ENCODE measurements at regions not wholly inside any gene's neighbourhood (a gene's known extent, or its start where the extent isn't known, plus 50 kb on each side); places are given as distances from the start of the nearest gene placed in this dataset.

DNA sequence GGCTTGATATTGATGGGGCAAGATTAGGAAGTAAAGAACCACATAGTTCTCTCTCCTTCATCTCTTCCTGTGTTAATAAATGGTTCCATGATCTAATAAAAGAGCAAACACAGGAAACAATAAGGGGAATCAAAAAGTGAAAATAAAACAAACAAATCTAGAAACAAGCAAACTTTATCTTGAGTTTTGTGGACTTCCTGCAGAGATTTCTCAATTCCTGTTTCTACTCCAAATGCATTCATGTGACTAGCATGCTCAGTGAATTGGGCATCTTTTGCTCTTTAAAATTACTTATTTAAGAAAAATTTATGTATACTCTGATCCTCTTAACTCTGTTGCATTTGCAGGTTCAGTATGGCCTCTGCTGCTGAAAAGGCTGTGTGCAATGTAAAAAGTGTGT lies 682.0 kb downstream of the KCTD8 start:
- no peak for DNase-seq (ENCODE audit: low read depth in 1 of 2, low spot score in 1 of 2)

DNA sequence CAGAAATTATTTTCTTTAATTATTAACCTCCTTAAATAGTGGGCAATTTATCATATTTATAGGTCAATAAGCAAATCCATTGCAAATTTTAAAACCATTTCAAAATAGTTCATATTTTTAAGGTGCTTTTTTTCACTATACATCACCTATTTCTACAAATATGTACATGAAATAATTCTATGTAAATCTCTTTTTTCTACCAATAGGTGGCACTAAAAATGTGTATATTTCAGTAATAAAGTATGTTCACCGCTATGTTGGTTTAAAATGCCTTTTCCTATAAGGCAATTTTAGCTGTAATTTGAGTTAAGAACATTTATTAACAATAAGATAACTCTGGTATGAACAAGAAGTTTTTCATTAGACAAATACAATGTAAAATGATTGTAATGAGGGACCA lies 672.2 kb downstream of the KCTD8 start:
- no peak for DNase-seq (ENCODE audit: low read depth in 1 of 2, low spot score in 1 of 2)

GRCh38 chr4:43778187-43778915 lies 670.3 kb downstream of the KCTD8 start:
- no peak for DNase-seq (ENCODE audit: low read depth in 1 of 2, low spot score in 1 of 2)

DNA sequence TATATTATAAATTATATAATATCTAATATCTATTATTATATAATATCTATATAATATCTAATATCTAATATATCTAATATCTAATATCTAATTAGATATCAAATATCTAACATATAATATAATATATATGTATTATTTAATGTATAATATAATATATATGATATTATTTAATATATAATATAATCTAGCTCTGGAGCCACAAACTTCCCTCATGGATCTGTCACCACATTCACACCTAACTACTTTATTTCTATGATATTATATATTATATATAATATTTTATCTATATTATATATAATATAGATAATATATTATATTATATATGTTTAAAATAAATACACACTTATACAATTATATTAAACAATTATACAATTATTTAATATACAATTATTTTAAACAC lies 667.5 kb downstream of the KCTD8 start:
- no peak for DNase-seq (ENCODE audit: low read depth in 1 of 2, low spot score in 1 of 2)

- DNase-seq (ENCODE audit: low read depth in 1 of 2, low spot score in 1 of 2), result no peak
Observed at GRCh38 chr4:43782391-43782790, 666.2 kb downstream of the KCTD8 start.

- DNase-seq (ENCODE audit: low read depth in 1 of 2, low spot score in 1 of 2), result no peak
Observed at GRCh38 chr4:43816116-43816515, 632.5 kb downstream of the KCTD8 start.

DNA sequence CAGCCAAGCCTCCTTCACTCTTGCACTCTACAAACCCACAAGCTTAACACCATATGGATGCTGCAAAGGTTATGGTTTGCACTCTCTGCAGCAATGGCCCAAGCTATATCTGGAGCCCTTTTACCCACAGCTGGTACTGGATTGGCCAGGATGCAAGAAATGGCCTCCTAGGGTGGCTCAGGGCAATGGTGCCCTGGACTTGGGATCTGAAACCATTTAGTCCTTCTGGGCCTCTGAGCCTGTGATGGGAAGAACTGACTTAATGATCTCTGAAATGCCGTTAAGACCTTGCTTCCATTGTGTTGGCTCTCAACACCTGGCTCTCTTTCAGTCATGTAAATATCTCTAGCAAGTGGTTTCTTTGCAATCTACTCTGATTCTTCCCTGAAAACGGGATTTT lies 626.0 kb downstream of the KCTD8 start:
- no peak for DNase-seq (ENCODE audit: low read depth in 1 of 2, low spot score in 1 of 2)

GRCh38 chr4:43835869-43836268 lies 612.7 kb downstream of the KCTD8 start:
- no peak for DNase-seq (ENCODE audit: low read depth in 1 of 2, low spot score in 1 of 2)

GRCh38 chr4:43837171-43837570 lies 611.4 kb downstream of the KCTD8 start:
- no peak for DNase-seq (ENCODE audit: low read depth in 1 of 2, low spot score in 1 of 2)

DNA sequence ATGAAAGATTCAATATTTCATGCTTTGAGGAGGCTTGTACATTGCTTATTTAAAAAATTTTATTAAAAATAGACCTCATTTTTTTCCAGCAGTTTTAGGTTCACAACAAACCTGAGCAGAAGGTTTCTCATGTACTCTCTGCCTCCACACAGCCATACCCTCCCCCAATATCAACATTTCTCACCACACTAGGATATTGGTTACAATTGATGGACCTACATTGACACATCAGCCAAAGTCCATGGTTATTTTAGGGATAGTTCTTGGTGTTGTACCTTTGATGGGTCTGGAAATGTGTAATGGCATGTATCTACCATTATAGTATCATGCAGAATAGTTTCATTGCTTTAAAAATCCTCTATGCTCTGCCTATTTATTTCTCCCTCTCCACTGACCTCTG lies 611.0 kb downstream of the KCTD8 start:
- DNase-seq (ENCODE audit: low read depth in 1 of 2, low spot score in 1 of 2), result no peak

DNA sequence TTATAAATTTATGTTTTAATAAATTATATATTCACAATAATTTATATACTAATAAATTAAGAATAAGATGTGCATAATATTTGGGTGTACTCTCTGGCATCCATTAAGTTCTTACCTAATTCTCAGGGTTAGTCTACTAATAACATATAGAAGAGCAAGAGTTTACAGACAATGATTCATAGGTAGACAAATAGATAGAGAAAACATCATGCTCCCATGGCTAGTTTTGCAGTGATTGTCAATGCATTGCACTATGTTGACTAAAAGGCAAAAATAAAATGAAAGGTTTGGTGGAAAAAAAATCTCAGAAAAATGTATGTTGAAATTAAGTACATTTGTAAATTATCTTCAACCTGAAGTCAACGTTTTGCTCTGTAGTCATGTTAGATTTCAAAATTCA lies 606.0 kb downstream of the KCTD8 start:
- no peak for DNase-seq (ENCODE audit: low read depth in 1 of 2, low spot score in 1 of 2)

DNA sequence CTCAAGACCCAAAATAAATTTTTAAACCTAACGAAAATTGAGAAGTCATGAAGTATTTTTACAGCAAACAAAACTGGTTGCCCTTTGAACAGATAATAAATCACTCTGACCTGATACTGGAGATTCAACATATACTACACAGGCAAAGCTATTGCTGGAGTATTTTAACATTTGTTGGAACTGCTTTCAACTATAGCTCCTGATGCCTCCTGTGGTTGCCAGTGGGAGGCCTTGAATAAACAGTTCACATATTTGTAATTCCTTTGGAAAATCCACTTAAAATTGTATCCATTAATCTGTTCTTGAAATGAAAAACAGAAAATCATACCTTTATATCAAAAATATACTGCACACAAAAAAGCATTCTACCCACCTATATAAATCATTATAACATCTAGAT lies 605.1 kb downstream of the KCTD8 start:
- DNase-seq (ENCODE audit: low read depth in 1 of 2, low spot score in 1 of 2), result no peak

DNA sequence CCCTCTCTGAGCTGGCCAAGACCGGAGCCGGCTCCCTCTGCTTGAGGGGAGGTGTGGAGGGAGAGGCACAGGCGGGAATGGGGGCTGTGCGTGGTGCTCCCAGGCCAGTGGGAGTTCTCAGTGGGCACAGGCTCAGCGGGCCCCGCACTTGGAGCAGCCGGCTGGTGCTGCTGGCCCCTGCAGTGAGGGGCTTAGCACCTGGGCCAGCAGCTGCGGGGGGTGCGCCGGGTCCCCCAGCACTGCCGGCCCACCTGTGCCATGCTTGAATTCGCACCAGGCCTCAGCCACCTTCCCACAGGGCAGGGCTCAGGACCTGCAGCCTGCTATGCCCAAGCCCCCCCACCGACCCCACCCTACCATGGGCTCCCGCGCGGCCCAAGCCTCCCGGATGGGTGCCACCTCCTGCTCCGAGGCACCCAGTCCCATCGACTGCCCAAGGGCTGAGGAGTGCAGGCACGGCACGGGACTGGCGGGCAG lies 602.5 kb downstream of the KCTD8 start:
- DNase-seq (ENCODE audit: low read depth in 1 of 2, low spot score in 1 of 2), result no peak

DNA sequence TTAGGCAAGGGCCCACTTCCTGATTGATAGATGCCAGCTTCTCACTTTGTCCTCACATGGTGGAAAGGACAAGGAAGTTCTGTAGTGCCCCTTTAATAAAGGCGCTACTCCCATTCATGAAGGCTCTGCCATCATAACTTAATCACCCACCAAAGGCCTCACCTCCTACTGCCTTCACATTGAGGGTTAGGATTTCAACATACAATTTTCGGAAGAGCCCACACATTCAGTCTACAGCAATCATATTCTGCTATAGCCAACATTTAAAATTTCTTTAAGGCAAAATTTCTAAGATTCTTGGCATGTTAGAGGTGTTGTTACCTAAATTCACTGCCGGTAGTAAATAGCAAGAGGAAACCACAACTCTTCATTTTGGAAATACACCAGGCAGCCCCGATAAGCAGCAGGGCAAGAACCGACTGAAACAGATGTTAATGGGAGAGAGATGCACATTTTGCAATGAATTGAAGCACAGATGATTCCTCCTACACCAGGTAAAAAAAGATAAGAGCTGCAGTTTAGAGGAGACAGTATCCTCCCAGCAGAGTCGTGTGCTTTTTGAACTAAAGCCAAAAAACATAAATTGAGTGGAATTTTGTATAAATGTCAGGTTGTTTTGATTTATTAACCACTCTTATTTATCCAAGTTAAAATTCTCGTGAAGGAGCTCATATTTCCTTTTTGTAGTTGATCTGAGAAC lies 594.9 kb downstream of the KCTD8 start:
- DNase-seq (ENCODE audit: low read depth in 1 of 2, low spot score in 1 of 2), result no peak

- DNase-seq (ENCODE audit: low read depth in 1 of 2, low spot score in 1 of 2), result no peak
Observed at GRCh38 chr4:43855283-43855682, 593.3 kb downstream of the KCTD8 start.

GRCh38 chr4:43864616-43865146 lies 583.9 kb downstream of the KCTD8 start:
- no peak for DNase-seq (ENCODE audit: low read depth in 1 of 2, low spot score in 1 of 2)

- DNase-seq (ENCODE audit: low read depth in 1 of 2, low spot score in 1 of 2), result no peak
Observed at GRCh38 chr4:43867908-43868307, 580.7 kb downstream of the KCTD8 start.

DNA sequence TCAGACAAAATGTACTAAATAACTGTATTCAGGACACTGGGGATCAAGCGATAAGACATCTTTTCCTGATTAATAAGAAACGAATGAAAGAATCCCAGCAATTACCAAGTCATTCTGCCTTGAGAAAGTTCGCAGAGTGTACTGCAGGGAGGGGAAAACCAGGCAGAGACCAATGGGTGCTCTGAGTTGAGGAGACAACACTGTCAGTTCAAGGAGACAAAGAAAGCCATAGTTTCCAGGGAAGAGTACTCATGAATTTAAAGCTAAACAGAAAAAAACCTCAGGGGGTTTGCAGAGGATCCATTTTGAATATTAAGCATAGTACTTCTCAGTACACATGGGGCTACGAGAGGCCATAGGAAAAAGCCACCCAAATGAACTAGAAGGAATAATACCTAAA lies 573.0 kb downstream of the KCTD8 start:
- DNase-seq (ENCODE audit: low read depth in 1 of 2, low spot score in 1 of 2), result no peak

- no peak for DNase-seq (ENCODE audit: low read depth in 1 of 2, low spot score in 1 of 2)
Observed at GRCh38 chr4:43882470-43882869, 566.1 kb downstream of the KCTD8 start.

- no peak for DNase-seq (ENCODE audit: low read depth in 1 of 2, low spot score in 1 of 2)
Observed at GRCh38 chr4:43886196-43886595, 562.4 kb downstream of the KCTD8 start.

GRCh38 chr4:43898836-43899235 lies 549.8 kb downstream of the KCTD8 start:
- DNase-seq (ENCODE audit: low read depth in 1 of 2, low spot score in 1 of 2), result no peak

DNA sequence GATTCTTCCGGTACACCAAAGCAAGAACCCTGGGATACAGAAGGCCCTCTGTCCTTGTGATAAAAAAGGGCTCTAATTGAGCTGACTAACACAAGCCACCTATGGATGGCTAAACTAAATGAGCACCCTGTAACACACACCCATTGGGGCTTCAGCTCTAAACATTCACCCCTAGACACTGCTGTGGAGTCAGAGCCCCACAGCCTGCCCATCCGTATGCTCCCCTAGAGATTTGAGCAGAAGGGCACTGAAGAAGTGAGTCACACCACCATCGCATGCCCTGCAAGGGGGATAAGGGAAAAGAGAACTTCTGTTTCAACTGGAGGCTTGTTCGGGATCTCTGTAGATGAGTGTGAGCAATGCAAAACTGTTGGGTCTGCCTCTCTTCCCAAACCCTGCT lies 545.2 kb downstream of the KCTD8 start:
- DNase-seq (ENCODE audit: low read depth in 1 of 2, low spot score in 1 of 2), result no peak

GRCh38 chr4:43918377-43918776 lies 530.2 kb downstream of the KCTD8 start:
- DNase-seq (ENCODE audit: low read depth in 1 of 2, low spot score in 1 of 2), result no peak
